Activated B cell treated with CpG ODN at 0.5 μM for 24 hours (primary cell): ENCODE measurements at regions not wholly inside any gene's neighbourhood (a gene's known extent, or its start where the extent isn't known, plus 50 kb on each side); places are given as distances from the start of the nearest gene placed in this dataset.

ENCODE experiments used
- ATAC-seq: fragments of 200-7000 bp; cut with Tn5 transposase; one replicate; pipeline ENCODE4 v1.10.0; 2021; ENCODE audit warnings: low read depth, mild to moderate bottlenecking, moderate library complexity
- CTCF ChIA-PET: fragments of 350-600 bp; sonication (Branson Sonifier 250); formaldehyde crosslinking; loops from one replicate; lab custom pipeline; 2021; ENCODE audit warnings: antibody characterized with exemption; lab: Charles Lee
- POLR2A ChIA-PET: fragments of 350-600 bp; sonication (Branson Sonifier 250); formaldehyde crosslinking; loops from one replicate; lab custom pipeline; 2021; ENCODE audit warnings: antibody characterized with exemption; lab: Charles Lee
- DNase-seq: peaks from one replicate; pipeline ENCODE4 v3.0.0; 2022
- H3K27ac Mint-ChIP-seq: one replicate; pipeline ENCODE4 v1.8.0; 2020; ENCODE audit warnings: mixed read lengths
- H3K27me3 Mint-ChIP-seq: one replicate; pipeline ENCODE4 v1.8.0; 2021; ENCODE audit warnings: mixed read lengths
- H3K36me3 Mint-ChIP-seq: one replicate; pipeline ENCODE4 v1.8.0; 2021; ENCODE audit warnings: low read depth, mixed read lengths
- H3K4me1 Mint-ChIP-seq: one replicate; pipeline ENCODE4 v1.8.0; 2021; ENCODE audit warnings: mixed read lengths
- H3K4me3 Mint-ChIP-seq: one replicate; pipeline ENCODE4 v1.8.0; 2020; ENCODE audit warnings: mild to moderate bottlenecking, mixed read lengths
- H3K9me3 Mint-ChIP-seq: one replicate; pipeline ENCODE4 v1.8.0; 2020; ENCODE audit warnings: mixed read lengths
- intact Hi-C: fragments of 100-400 bp; cut with micrococcal nuclease; formaldehyde crosslinking; loops from one replicate; pipeline ENCODE4 v1.15.1; 2024
- TF ChIP-seq, protein P1 (sequence below): fragments of 200-600 bp; IDR thresholded peaks from one replicate; pipeline ENCODE4 v1.8.0; 2022; ENCODE audit warnings: antibody characterized with exemption, mild to moderate bottlenecking

GRCh38 chr1:82555501-82555900 is 754.8 kb downstream of the ADGRL2 start:
- H3K4me3 Mint-ChIP-seq, result no peak overlapping the region
- ATAC-seq (no peak), DNase-seq (no peak)
- H3K27me3 Mint-ChIP-seq, result no peaks in the 10 kb centered on the region
- no peaks in the 10 kb centered on the region for H3K9me3 Mint-ChIP-seq
- CTCF ChIA-PET, result no interaction called here
- no peaks in the 10 kb centered on the region for H3K4me1 Mint-ChIP-seq
- POLR2A ChIA-PET, result no interaction called here
- no peak overlapping the region for H3K27ac Mint-ChIP-seq
- TF ChIP-seq, protein P1, sequence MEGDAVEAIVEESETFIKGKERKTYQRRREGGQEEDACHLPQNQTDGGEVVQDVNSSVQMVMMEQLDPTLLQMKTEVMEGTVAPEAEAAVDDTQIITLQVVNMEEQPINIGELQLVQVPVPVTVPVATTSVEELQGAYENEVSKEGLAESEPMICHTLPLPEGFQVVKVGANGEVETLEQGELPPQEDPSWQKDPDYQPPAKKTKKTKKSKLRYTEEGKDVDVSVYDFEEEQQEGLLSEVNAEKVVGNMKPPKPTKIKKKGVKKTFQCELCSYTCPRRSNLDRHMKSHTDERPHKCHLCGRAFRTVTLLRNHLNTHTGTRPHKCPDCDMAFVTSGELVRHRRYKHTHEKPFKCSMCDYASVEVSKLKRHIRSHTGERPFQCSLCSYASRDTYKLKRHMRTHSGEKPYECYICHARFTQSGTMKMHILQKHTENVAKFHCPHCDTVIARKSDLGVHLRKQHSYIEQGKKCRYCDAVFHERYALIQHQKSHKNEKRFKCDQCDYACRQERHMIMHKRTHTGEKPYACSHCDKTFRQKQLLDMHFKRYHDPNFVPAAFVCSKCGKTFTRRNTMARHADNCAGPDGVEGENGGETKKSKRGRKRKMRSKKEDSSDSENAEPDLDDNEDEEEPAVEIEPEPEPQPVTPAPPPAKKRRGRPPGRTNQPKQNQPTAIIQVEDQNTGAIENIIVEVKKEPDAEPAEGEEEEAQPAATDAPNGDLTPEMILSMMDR, result no peak
- H3K36me3 Mint-ChIP-seq, result no peaks in the 10 kb centered on the region
- intact Hi-C loops, result no loop called here

DNA sequence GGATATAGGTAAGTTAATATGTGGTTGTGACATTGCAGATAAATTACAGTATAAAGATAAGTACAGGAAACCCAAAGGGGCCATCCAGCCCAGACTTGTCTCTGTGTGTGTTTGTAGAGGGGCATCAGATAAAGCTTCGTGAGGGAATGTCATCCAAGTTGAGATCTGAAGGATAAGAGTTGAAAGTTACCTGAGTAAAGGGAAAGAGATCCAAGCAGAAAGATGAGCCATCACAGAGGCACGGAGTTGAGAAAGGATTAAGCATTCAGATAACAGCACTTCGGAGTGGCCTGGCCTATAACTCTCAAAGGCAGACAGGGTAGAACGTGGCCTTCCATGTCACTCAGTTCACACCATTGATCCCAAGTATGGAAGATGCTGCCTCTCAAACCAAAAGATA is 749.1 kb downstream of the ADGRL2 start:
- H3K27me3 Mint-ChIP-seq, result no peaks in the 10 kb centered on the region
- intact Hi-C loops, result no loop called here
- no peak for ATAC-seq
- ChIA-PET CTCF (no interaction called here), POLR2A (no interaction called here)
- peaks cover 4% of the 10 kb centered on the region for H3K9me3 Mint-ChIP-seq
- no peak overlapping the region for H3K4me3 Mint-ChIP-seq
- no peak for DNase-seq
- TF ChIP-seq, protein P1, result no peak
- H3K36me3 Mint-ChIP-seq, result no peaks in the 10 kb centered on the region
- no peaks in the 10 kb centered on the region for H3K4me1 Mint-ChIP-seq
- H3K27ac Mint-ChIP-seq, result no peak overlapping the region

DNA sequence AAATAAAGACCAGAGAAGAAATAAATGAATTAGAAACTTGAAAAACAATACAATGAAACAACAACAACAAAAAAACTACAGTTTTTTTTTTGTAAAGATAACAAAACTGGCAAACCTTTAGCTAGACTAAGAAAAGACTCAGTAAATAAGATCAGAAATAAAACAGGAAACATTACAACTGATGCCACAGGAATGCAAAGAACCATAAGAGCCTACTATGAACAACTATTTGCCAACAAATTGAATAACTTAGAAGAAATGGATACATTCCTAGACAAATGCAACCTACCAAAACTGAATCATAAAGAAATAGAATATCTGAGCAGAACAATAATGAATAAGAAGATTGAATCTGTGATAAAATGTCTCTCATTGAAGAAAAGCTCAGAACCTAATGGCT is 742.0 kb downstream of the ADGRL2 start:
- ChIA-PET POLR2A (no interaction called here), CTCF (no interaction called here)
- TF ChIP-seq, protein P1, result no peak
- H3K36me3 Mint-ChIP-seq, result no peaks in the 10 kb centered on the region
- no peak overlapping the region for H3K27ac Mint-ChIP-seq
- no peaks in the 10 kb centered on the region for H3K27me3 Mint-ChIP-seq
- no peak overlapping the region for H3K4me3 Mint-ChIP-seq
- H3K9me3 Mint-ChIP-seq, result peaks cover 9% of the 10 kb centered on the region
- ATAC-seq, result no peak
- DNase-seq, result no peak
- intact Hi-C loops, result no loop called here
- peaks cover 2% of the 10 kb centered on the region for H3K4me1 Mint-ChIP-seq

DNA sequence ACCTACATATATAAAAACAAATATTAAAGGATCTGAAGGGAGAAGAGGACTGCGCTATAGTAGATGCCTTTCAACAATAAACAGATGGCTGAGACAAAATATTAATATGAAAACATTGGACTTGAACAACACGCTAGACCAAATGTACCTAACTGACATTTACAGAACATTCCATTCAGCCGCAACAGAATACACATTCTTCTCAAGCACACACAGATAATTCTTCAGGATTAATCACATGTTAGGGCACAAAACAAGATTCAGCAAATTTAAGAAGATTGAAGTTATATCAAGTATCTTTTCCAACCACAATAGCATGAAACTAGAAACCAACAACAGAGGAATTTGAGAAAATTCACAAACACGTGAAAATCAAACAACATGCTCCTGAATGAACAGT is 741.4 kb downstream of the ADGRL2 start:
- TF ChIP-seq, protein P1, result no peak
- H3K27ac Mint-ChIP-seq, result no peak overlapping the region
- H3K4me3 Mint-ChIP-seq, result no peak overlapping the region
- H3K36me3 Mint-ChIP-seq, result no peaks in the 10 kb centered on the region
- H3K4me1 Mint-ChIP-seq, result peaks cover 2% of the 10 kb centered on the region
- DNase-seq (no peak), ATAC-seq (no peak)
- H3K9me3 Mint-ChIP-seq, result peaks cover 9% of the 10 kb centered on the region
- no peaks in the 10 kb centered on the region for H3K27me3 Mint-ChIP-seq
- ChIA-PET CTCF (no interaction called here), POLR2A (no interaction called here)
- intact Hi-C loops, result no loop called here

DNA sequence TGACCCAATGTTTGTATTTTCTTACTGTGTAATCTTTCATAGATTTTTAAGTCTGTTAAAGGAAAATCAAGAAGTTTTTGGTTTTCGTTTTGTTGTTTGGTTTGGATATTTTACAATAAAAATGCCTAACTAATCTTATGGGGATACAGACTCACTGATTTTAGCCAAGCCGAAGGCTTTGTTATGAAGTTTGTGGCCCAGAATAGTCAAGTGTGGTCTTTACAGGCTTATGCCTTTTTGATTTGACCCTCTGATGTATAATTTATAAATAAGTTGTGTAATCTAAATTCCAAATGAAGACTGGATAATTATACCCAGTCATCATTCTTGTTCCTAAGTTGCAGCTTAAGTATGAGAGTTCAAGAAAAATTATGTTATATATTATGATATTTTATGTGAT is 739.3 kb downstream of the ADGRL2 start:
- TF ChIP-seq, protein P1, result no peak
- Mint-ChIP-seq H3K9me3 (peaks cover 5% of the 10 kb centered on the region), H3K4me1 (peaks cover 2% of the 10 kb centered on the region), H3K36me3 (no peaks in the 10 kb centered on the region), H3K4me3 (no peak overlapping the region), H3K27ac (no peak overlapping the region), H3K27me3 (no peaks in the 10 kb centered on the region)
- no peak for ATAC-seq
- intact Hi-C loops, result no loop called here
- DNase-seq, result no peak
- ChIA-PET POLR2A (no interaction called here), CTCF (no interaction called here)
